ENCODE measurements at regions not wholly inside any gene's neighbourhood (a gene's known extent, or its start where the extent isn't known, plus 50 kb on each side); places are given as distances from the start of the nearest gene placed in this dataset.

DNA sequence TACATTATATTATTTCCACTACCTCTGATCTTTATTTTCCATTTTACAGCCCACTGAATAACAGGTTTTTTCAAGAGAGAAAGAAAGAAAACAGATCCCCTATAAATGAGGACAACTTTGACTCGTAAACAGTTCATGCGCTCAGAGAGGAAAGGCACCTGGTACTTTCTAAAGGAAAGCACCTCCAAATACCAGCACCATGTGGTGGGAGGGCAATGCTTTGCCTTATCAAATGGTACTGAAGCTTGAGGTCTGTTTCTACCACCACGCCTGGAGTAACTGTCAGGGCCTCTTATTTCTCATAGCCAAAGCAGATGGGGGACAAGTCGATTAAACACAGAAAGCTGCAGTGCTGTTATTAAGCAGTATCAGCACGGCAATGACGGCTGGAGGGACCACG, 510.3 kb upstream of the ZFHX3 start:
- TF ChIP-seq, protein P1, sequence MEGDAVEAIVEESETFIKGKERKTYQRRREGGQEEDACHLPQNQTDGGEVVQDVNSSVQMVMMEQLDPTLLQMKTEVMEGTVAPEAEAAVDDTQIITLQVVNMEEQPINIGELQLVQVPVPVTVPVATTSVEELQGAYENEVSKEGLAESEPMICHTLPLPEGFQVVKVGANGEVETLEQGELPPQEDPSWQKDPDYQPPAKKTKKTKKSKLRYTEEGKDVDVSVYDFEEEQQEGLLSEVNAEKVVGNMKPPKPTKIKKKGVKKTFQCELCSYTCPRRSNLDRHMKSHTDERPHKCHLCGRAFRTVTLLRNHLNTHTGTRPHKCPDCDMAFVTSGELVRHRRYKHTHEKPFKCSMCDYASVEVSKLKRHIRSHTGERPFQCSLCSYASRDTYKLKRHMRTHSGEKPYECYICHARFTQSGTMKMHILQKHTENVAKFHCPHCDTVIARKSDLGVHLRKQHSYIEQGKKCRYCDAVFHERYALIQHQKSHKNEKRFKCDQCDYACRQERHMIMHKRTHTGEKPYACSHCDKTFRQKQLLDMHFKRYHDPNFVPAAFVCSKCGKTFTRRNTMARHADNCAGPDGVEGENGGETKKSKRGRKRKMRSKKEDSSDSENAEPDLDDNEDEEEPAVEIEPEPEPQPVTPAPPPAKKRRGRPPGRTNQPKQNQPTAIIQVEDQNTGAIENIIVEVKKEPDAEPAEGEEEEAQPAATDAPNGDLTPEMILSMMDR (conservative IDR thresholded peaks at IDR 0.05; ENCODE audit: low read length): no peak
- no peak for TF ChIP-seq EZH2phosphoT487 (IDR thresholded peaks at IDR 0.05; ENCODE audit: borderline replicate concordance, low read depth, low read length)

Measured in OCI-LY7 (cell line).